GM21825 (cell line): ENCODE measurements at regions not wholly inside any gene's neighbourhood (a gene's known extent, or its start where the extent isn't known, plus 50 kb on each side); places are given as distances from the start of the nearest gene placed in this dataset.
"Not testable (repeated sequence)": the region's sequence is repeated elsewhere in the genome, so short reads cannot be mapped to it uniquely, and the experiment has no call there.

ENCODE experiments used
- ATAC-seq: cut with Tn5 transposase; IDR thresholded peaks from one replicate; pipeline ENCODE4 v1.9.1; 2021; ENCODE audit warnings: mild to moderate bottlenecking, moderate library complexity; ENCODE audit not compliant: unreplicated experiment

DNA sequence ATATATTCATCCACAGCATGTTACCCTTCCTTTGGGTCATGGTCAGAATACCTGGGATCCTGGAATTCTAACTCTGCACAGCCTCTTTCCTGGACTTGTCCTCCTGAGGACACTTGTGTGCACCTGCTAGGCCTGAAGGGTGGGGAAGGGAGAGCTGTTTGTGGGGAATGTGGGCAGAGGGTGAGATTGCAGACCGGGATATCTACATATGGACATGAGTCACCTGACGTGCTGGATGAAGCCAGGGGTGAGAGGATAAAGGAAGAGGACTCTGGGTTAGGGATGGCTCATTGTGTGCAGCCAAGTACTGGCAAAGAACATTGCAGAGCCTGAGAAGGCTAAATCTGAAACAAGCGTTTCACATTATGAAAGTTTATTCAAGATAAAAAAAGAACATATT lies 241.4 kb upstream of the RPS23 start:
- ATAC-seq: no peak

DNA sequence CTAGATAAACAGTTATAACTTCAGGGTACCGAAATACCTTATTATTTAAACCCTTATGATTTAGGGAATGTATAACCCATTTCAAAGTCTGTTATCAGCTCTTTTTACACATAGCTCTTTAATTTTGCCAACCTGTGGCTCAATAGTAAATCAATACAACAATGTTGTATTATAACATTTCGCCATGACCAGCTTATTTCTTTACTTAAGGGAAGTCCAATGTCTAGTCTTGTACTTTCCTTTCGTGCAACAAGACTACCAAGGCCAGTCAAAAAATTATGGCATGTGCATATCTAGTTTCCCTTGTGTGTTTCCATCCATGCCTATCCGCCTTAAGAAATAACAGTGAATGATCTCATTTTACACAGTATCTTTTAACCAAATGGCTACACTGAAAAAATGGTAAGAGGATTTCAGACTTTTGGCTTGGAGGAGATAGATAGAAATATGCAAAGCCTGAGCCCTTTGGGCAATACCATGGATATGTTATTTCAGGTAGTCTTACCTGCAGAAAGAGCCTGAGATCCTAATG lies 239.5 kb upstream of the RPS23 start:
- ATAC-seq: no peak

DNA sequence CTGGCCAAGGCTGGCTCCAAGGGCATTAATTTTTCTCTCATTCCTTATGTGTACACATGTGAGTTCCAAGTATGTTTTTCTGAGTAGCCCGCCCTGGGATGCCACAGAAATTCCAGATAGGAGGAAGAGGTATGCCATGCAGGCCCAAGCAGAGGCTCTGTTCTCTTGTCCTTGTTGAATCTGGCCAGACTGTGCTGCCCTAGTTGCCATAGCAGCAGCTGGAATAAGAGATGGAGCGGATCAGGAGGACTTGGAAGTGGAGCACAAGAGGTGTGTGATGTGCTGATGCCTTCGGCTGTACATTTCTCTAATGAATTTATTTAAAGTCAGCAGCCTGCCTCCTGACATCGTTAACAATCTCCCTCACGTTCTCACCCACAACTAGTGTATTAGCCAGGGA lies 235.6 kb upstream of the RPS23 start:
- ATAC-seq: no peak

DNA sequence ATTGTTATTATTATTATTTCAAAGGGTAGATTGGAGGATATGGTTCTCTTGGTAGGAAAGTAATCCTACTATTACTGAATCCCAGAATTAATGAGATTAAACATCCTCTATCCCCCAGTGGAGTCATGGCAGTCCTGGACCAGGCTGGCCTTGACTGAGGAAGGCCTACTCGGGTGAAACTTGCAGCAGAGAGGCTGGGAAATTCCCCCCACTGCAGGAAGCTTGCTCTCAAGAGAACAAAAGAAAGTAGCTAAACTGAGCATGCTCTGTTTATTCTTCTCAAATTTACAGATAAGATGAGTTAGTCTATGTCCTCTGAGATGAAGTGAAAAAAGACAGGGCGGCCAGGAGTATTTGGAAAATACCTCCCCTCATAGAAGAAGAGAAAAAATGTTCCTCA lies 233.9 kb upstream of the RPS23 start:
- no peak for ATAC-seq

DNA sequence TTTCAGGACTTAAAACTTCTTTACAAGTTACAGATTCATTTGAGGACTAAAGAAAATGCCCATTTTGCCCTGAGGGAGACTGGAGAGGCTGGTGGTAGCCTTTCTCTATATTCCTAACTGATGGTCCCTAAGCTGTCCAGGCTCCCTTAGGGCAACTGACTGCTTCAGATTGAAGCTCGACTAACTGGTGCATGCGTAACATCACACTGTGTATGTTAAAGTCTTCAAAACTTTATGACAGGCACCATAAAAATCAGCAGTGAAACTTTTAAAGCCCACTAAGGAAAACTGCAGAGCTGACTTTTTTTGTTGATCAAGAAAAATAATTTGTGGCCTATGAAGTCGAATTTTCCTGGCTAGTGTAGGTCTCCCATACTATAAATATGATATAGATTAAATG lies 233.0 kb upstream of the RPS23 start:
- ATAC-seq: no peak

DNA sequence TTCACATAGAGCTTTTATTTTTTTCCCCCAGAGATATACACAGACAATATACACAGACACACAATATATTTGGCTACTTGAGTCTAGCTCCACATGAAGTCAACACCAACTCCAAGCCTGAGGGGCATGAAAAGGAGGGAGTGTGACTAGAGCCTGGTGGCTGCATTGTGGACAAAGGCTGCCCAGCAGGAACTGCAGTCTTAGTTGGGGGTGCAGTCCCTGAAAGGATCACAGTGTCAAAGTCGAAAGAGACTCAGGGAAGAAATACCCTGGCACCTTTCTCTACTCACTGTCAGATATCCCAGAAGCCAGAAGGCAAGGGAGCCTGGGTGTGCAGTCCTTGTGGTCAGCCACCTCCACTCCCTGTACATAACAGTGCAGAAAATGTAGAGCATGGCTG lies 231.6 kb upstream of the RPS23 start:
- ATAC-seq: no peak

DNA sequence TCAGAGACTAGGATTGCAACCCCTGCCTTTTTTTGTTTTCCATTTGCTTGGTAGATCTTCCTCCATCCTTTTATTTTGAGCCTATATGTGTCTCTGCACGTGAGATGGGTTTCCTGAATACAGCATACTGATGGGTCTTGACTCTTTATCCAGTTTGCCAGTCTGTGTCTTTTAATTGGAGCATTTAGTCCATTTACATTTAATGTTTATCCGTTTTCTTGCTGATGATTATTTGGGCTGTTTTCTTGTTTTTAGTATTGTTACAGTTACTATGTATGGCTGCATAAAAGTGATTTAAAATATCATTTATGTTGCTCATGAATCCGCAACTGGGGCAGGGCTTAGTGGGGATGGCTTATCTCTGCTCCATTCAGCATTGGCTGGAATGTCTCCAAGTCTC lies 228.2 kb upstream of the RPS23 start:
- not testable (repeated sequence) for ATAC-seq

DNA sequence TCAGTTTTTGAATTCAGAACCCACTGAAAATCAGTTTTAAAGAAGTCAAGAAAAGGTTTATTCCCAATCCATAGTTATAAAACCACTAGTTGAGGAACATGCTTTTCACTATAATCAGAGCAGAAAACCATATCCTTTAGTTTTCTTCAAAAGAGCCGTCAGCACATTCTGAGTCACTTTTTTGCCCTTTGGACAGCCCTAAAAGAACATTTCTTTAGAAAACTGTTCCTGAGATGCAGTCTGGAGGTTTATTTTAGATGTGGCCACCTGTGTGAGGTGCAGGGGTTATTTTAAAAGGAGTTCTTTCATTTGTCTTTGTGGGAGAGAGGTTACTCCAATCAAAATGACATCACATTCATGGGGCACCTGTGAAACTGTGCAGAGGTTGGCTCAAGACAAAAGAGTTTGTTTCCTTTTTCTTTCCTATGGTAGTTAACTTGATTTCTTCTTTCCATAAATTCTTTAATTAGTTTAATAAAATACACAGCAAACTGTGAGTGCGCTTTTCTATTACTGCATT lies 221.6 kb upstream of the RPS23 start:
- no peak for ATAC-seq

DNA sequence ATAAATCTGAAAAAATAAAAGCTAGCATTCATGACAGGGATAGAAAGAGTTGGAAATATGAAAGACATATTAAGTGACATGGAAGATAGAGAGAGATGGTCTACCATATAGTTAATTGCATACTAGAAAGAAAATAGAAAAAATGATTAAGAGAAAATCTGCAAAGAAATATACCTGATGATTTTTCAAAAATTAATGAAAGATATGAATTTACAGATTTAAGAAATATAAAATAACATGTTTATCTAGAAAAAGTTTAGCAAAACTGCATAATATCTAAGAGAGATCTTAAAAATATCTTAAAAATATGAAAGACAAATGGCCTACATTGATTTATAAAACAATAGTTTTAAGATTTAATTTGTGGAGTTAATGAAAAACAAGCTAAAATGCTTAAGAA lies 219.1 kb upstream of the RPS23 start:
- no peak for ATAC-seq

DNA sequence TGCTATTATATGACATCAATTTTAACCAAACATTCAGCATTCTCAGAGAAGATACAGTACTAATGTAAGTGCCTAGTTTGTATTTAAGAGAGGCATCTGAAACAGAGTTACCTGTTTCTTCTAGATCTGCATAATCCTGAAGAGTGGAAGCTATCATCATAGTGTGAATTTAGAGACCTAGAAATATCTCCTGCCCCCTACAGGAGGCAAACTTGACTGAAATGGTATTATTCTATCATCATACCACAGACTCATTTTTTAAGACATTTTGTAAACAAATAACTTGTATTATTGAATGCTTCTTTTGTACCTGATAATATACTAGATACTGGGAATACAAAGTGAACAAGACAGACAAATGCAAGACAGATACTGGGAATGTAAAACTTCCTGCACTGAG lies 216.8 kb upstream of the RPS23 start:
- ATAC-seq: no peak

DNA sequence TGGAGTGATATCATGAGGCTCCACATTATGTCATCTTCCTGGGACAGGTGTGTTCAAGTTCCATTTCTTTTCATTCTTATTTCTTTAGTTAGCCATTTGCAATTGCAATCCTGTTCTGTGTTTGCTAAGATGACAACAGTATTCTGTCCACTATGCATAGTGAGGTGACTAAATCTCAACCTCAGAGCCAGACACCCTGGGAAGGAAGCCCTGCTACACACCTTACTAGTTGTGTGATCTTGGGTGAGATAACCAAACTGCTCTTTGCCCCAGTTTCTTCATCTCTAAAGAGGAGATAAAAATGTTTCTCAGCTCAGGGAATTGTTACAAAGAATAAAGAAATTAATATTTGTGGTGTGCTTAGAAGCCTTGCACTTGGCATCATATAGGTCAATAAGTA lies 215.1 kb upstream of the RPS23 start:
- no peak for ATAC-seq

DNA sequence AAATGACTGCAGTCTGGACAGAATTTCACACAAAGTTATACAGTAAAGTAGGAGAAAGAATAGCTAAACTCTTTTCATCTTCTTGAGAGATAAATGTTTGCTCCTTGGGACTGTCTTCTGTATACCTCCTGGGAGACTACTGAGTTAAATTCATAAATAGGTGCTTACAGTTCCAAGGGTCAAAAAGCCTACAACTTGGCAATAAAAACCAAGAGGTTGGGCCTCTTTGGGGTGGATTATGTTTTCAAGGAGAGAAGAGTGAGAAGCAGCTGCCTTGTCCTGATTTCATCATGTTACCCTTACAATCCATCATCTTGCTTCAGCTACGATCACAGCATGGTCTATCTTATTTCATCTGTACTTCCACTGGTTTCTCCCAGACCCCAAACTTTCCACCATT lies 213.2 kb upstream of the RPS23 start:
- ATAC-seq: no peak

DNA sequence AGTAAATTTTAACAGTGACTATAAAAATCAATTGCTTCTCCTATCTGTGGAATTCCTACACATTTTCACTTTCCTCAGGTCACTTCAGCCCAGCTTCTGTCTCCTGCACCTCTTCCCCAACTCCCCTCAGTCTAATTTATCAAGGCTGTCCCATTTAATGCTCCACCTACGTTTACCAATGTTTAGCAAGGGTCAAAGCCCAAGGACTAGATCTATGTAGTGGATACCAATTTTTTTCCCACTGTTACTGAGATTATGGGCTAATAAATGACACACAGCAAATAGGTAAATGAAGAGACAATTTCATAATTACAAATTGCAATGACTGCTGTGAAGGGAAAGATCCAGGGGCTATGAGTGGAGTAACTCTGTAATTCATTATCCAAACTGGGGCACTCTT lies 211.5 kb upstream of the RPS23 start:
- ATAC-seq: no peak

DNA sequence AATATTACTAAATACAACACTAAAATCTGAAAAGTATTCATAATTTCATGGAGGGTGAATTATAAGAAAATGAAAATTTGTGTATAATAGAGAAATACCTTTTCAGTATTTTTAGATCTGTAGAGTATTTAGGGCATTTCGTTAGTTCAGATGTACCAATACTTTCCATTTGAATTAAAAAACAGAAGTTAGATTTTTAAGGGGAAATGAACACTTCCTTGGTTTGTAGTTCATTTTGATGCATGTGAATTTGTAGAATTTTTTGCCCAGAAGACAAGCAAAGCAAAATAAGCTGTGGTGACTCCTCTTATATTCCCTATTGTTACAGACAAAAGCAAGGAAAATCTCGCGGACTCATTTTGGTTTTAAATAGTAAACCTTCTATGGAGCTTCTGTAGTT lies 209.0 kb upstream of the RPS23 start:
- ATAC-seq: no peak

DNA sequence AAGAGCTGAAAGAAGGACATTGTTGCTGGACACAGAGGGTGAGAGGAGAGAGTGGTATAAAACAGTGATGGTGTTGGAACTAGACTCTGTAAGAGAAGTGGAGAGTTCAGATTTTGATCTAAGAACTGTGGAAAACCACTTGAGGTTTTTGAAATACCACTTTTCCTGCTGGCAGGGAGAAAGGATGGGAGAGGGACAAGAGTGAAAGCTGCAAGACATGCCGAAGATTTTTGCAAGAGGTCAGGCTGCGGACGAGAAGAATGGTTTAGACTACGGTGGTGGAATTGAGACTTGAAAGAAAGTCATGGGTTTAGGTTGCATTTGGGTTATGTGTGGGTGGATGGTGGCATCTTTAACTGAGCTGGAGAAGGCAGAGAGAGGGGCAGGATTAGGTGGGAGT lies 202.2 kb upstream of the RPS23 start:
- ATAC-seq: no peak

DNA sequence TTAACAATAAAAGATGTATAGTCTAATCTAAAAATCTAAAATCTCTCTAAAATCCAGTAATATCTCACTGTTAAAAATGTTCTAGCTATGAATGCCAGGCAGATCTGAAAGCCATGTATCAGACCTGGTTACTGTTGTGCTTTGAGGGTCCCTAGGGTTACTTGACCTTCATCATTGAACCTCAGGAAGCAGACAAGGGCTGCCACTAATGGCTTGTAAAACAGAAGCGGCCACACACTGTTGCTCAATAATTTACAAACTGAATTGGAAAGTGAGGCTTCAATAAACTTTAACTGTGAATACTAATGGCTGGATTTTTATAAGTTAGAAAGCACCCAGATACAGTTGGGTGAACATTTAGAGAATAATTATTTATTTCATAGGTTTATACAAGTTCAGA lies 198.0 kb upstream of the RPS23 start:
- no peak for ATAC-seq

DNA sequence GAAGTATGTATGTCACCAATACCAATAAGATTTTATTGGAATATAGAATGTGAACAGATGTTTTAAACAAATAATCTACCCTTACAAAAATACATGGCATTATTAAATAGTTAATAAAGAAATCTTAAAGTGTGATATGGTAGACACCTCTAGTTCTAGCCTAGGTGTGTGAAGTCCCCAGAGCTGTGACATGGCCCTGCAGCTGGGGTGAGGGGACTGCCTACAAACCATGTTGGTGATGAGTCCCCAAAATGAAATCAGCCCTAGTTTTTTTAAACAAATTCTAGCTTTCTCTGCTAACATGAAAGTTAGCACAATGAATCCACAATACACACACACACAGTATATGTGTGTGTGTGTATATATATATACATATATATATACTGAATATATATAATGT lies 195.1 kb upstream of the RPS23 start:
- no peak for ATAC-seq

DNA sequence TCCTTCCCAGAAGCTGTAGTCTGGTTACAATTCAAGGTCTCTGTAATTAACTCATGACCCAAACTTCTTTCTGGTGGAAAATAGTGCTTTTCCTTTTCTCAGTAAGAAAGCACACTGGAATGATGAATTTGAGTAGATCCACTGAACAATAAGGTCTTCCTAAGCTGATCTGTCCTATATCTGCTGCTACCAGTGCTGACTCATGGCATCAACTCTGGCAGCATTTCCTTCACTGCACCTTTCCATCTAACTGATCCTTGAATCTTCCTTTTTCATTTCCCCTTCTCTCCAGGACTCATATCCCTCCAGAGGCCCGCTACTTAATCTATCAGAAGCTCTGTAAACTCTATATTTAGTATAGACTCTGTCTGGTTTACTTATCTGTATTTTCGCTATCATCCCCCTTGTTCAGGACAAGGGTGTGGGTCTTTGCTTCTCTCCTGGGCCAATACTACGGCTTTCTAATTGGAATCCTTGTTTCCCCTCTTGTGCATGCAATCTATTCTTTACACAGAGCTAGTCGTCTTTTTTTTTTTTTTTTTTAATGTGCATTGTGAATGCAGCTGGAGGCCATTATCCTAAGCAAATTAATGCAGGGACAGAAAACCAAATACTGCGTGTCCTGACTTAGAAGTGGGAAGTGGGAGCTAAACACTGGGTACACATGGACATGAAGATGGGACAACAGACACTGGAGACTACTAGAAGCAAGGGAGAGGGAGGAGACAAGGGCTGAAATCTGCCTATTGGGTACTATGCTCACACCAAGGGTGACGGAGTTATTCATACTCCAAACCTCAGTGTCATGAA lies 192.2 kb upstream of the RPS23 start:
- ATAC-seq: no peak

DNA sequence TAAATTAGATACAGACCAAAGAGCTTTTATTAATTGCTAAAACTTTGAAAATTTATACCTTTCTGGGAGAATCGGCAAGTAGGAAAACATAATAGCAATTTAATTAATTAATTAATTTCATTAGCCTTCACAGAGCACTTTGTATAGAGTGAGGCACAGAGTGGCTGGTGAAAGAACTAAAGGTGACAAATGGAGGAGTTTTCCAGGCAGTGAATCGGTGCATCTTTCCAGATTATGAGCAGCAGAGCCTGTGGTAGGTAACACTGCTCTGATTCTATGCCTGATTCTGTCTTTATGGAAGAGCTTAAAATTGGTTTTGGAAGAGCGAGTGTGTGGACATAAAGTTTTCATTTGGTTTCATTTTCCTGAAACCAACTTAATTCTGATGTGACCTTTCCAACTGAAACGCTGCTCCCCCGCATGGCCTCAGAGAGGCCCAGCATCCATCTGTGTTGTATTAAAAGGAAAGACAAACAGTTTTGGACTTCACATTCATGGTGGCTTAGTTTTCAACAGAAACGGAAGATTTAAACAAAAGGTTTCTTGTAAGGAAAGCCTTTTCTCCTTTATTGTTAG lies 188.9 kb upstream of the RPS23 start:
- no peak for ATAC-seq

DNA sequence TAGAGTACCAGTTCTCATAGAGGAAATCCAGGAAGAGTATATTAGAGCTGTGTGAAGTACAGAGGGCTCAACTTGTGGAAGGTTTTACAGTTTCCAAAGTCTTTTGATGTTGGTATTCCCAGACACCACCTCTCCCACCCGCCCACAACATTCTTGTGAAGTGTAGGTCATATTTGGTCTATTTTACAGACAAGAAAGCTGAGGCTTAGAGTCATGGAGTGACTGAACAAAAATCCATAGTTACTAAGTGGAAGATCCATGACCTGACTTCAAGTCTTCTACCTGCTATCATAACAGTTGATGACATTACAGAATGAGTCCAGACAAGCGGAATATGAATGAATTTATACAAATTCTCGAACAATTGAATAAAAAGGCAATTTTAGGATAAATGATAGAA lies 187.1 kb upstream of the RPS23 start:
- no peak for ATAC-seq

DNA sequence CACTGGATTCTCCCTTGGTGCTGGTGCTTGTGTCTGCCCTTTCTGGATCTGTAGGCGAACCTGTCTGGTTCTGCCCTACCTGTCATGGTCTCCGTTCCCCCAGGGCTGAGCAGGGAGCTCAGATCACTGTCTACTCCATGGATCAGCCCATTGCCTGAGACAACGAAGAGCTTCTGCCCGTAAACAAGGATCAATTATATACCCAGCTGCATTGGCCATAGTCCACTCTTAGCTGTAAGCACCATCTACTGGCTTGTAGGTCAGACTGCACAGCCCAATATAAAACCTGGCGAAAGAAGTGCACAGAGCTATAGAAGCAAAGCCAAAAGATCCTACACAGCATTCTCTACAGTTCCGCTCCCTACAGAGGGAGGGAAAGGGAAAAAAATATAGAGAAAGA lies 181.5 kb upstream of the RPS23 start:
- ATAC-seq: no peak

DNA sequence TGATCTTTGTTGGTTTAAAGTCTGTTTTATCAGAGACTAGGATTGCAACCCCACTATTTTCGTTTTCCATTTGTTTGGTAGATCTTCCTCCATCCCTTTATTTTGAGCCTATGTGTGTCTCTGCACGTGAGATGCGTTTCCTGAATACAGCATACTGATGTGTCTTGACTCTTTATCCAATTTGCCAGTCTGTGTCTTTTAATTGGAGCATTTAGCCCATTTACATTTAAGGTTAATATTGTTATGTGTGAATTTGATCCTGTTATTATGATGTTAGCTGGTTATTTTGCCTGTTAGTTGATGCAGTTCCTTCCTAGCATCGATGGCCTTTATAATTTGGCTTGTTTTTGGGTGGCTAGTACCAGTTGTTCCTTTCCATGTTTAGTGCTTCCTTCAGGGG lies 177.2 kb upstream of the RPS23 start:
- not testable (repeated sequence) for ATAC-seq
